Raji (cell line): ENCODE measurements at regions not wholly inside any gene's neighbourhood (a gene's known extent, or its start where the extent isn't known, plus 50 kb on each side); places are given as distances from the start of the nearest gene placed in this dataset.

Experiments used
- POLR2A ChIP-seq: IDR thresholded peaks from 2 replicates; pipeline ENCODE4 v1.6.1; 2011; ENCODE audit warnings: low read depth, low read length, control low read depth; ENCODE audit not compliant: insufficient read depth

DNA sequence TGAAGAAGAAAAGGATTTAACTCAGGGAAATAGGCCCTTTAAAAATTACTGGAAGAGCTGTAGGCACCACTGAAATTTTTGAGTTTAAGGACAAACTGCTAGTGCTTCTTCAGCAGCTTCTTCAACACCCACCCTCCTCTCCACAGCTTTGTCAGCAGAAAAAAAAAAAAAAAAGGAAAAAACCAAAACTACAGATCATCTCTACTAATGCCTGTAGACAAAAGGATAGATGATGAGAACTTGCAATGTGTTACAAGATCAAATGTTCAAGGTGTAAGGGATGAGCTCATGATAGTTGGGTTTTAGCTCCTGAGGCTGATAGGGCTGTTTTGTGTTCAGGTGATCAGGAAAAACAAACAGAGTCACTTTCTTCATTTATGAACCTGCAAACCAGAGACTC, 55.2 kb upstream of the PREP start:
- no peak for TF ChIP-seq POLR2A

DNA sequence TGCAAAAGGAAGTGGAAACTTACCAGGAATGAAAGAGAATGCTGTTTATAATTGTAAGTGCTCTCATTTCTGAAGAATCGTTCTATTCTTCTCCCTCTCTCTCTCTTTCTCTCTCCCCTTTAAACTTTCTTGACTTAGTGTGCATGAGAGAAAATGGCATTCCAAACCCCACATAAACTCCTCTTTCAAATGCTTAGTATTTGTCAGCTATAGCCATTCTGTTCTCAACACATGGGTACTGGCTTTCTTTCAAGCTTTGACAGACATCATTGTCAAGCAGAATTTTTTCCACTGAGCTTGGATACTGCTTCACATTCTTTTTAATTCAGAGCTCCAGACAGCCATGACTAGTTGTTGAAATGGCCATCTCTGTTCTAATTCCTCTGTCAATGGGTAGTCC, 51.1 kb upstream of the PREP start:
- no peak for TF ChIP-seq POLR2A

DNA sequence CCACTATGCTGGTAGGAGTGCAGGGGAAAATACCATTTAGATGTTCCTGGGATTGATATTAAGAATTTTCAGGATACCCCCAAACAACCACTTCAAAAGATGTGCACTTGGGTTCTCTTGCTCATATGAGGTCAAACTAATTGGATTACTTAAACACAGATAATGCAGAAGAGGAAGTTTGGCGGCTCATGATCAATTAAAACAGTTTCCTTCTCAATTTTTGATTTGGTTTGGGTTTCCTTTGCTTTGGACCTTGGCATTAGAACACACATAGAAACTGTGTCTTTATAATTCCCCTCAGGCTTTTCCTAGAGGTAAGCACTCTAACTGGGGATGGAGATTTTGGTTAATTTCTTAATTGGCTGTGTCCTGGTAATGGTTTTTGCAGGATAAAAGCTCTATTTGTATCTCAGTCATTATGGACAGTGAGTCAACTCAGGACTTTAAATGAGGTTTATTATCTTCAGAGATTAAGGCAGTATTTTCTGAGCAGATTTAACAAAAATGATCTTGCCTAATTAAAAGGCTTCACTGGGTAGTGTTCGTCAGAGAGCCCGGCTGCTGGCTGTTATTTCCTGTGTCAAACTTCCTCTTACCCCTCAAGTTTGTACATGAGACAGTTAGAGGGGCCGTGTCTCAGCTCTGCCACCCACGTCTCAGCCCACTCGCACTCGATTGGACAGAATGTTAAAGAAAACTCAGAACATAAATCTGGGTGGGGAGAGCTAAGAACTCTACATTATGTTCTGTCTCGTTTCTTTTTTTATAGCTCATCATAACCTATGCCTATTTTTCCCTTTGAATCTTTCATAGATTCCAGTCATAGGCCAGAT, 50.3 kb upstream of the PREP start:
- no peak for TF ChIP-seq POLR2A
